CD4-positive, alpha-beta T cell treated with Interleukin-10 for 1 hour (primary cell): ENCODE measurements at regions not wholly inside any gene's neighbourhood (a gene's known extent, or its start where the extent isn't known, plus 50 kb on each side); places are given as distances from the start of the nearest gene placed in this dataset.
"Not testable (repeated sequence)": the region's sequence is repeated elsewhere in the genome, so short reads cannot be mapped to it uniquely, and the experiment has no call there.

ENCODE experiments used
- DNase-seq: peaks from one replicate; pipeline ENCODE4 v3.0.0-alpha.2; 2020

GRCh38 chr3:115254492-115255196 lies 107.6 kb upstream of the ZBTB20 start:
- no peak for DNase-seq

- DNase-seq: no peak
These were observed 108.1 kb upstream of the ZBTB20 start for GRCh38 chr3:115255197-115255585.

- DNase-seq: no peak
These were observed 123.8 kb upstream of the ZBTB20 start for GRCh38 chr3:115270849-115271248.

- no peak for DNase-seq
These were observed 125.1 kb upstream of the ZBTB20 start for GRCh38 chr3:115272036-115272824.

- DNase-seq: no peak
These were observed 128.8 kb upstream of the ZBTB20 start for GRCh38 chr3:115275896-115276295.

GRCh38 chr3:115279939-115280338 lies 132.9 kb upstream of the ZBTB20 start:
- DNase-seq: no peak

GRCh38 chr3:115280506-115280905 lies 133.4 kb upstream of the ZBTB20 start:
- no peak for DNase-seq

GRCh38 chr3:115281697-115282675 lies 134.9 kb upstream of the ZBTB20 start:
- DNase-seq: no peak

- no peak for DNase-seq
These were observed 137.9 kb upstream of the ZBTB20 start for GRCh38 chr3:115284980-115285379.

- no peak for DNase-seq
These were observed 139.6 kb upstream of the ZBTB20 start for GRCh38 chr3:115286529-115287197.

- no peak for DNase-seq
These were observed 140.1 kb upstream of the ZBTB20 start for GRCh38 chr3:115287198-115287597.

GRCh38 chr3:115292131-115292530 lies 145.0 kb upstream of the ZBTB20 start:
- DNase-seq: no peak

- DNase-seq: no peak
These were observed 145.6 kb upstream of the ZBTB20 start for GRCh38 chr3:115292677-115293165.

- no peak for DNase-seq
These were observed 146.2 kb upstream of the ZBTB20 start for GRCh38 chr3:115293321-115293720.

- no peak for DNase-seq
These were observed 154.3 kb upstream of the ZBTB20 start for GRCh38 chr3:115301364-115301860.

GRCh38 chr3:115317953-115318352 lies 170.9 kb upstream of the ZBTB20 start:
- DNase-seq: not testable (repeated sequence)

- DNase-seq: no peak
These were observed 174.3 kb upstream of the ZBTB20 start for GRCh38 chr3:115321400-115321805.

- no peak for DNase-seq
These were observed 175.8 kb upstream of the ZBTB20 start for GRCh38 chr3:115322901-115323300.

- no peak for DNase-seq
These were observed 176.3 kb upstream of the ZBTB20 start for GRCh38 chr3:115323380-115323779.

- DNase-seq: no peak
These were observed 177.0 kb upstream of the ZBTB20 start for GRCh38 chr3:115324056-115324455.

- no peak for DNase-seq
These were observed 178.5 kb upstream of the ZBTB20 start for GRCh38 chr3:115325539-115325938.

- no peak for DNase-seq
These were observed 183.3 kb upstream of the ZBTB20 start for GRCh38 chr3:115330430-115330829.
